IMR-90 (cell line): ENCODE measurements at regions not wholly inside any gene's neighbourhood (a gene's known extent, or its start where the extent isn't known, plus 50 kb on each side); places are given as distances from the start of the nearest gene placed in this dataset.

ENCODE experiments used
- ATAC-seq: fragments of 200-7000 bp; cut with Tn5 transposase; 2 replicates; pipeline ENCODE4 v1.9.1; 2020; ENCODE audit warnings: low read depth, mild to moderate bottlenecking, moderate library complexity
- BruUV-seq: library from RNA; stranded (reverse); fragments of 400-500 nt; replicated peaks from 2 replicates; lab custom pipeline; 2021; lab: Mats Ljungman, UMichigan
- CTCF ChIA-PET: fragments of 300-600 bp; formaldehyde crosslinking; extraction: SDS; loops from one replicate; lab custom pipeline; 2021; ENCODE audit warnings: antibody characterized with exemption; lab: Yijun Ruan, JAX
- POLR2A ChIA-PET: fragments of 300-600 bp; sonication (Branson Sonifier 250); formaldehyde crosslinking; loops from one replicate; lab custom pipeline; 2022; ENCODE audit warnings: antibody characterized with exemption; ENCODE audit not compliant: unreplicated experiment; lab: Charles Lee
- DNase-seq: peaks from one replicate; pipeline ENCODE4 v3.0.0; 2013
- H2AFZ ChIP-seq: replicated peaks from 2 replicates; pipeline ENCODE3; 2013; ENCODE audit warnings: low read length, mild to moderate bottlenecking; ENCODE audit not compliant: poor library complexity
- H2AK5ac ChIP-seq: 2 replicates; pipeline ENCODE4 v1.6.1; 2013; ENCODE audit warnings: low read depth, low read length, inconsistent platforms
- H2AK9ac ChIP-seq: replicated peaks from 2 replicates; pipeline ENCODE3; 2013; ENCODE audit warnings: mild to moderate bottlenecking, low read depth, low read length, moderate library complexity; ENCODE audit not compliant: poor library complexity
- H2BK120ac ChIP-seq: 2 replicates; pipeline ENCODE4 v1.6.1; 2013; ENCODE audit warnings: low read depth, low read length, inconsistent platforms
- H2BK15ac ChIP-seq: 3 replicates; pipeline ENCODE4 v1.6.1; 2013; ENCODE audit warnings: low read depth, low read length, inconsistent platforms
- H2BK20ac ChIP-seq: 2 replicates; pipeline ENCODE4 v1.6.1; 2013; ENCODE audit warnings: low read depth, mild to moderate bottlenecking, inconsistent platforms, low read length, moderate library complexity
- H2BK5ac ChIP-seq: 2 replicates; pipeline ENCODE4 v1.6.1; 2013; ENCODE audit warnings: mild to moderate bottlenecking, low read depth, low read length, inconsistent platforms; ENCODE audit not compliant: poor library complexity, severe bottlenecking
- H3K14ac ChIP-seq: replicated peaks from 2 replicates; pipeline ENCODE4 v1.6.1; 2013; ENCODE audit warnings: low read depth, low read length, inconsistent platforms
- H3K18ac ChIP-seq: 2 replicates; pipeline ENCODE4 v1.6.1; 2013; ENCODE audit warnings: low read depth, low read length, control low read depth
- H3K23ac ChIP-seq: 2 replicates; pipeline ENCODE4 v1.6.1; 2013; ENCODE audit warnings: low read depth, low read length, inconsistent platforms
- H3K27ac ChIP-seq: 2 replicates; pipeline ENCODE4 v1.5.1; 2013; ENCODE audit warnings: mild to moderate bottlenecking, control low read depth, low read length; ENCODE audit not compliant: insufficient read depth
- H3K27me3 ChIP-seq: 2 replicates; pipeline ENCODE4 v1.6.1; 2013; ENCODE audit warnings: low read length; ENCODE audit not compliant: control insufficient read depth, insufficient read depth
- H3K36me3 ChIP-seq: 2 replicates; pipeline ENCODE4 v1.6.1; 2013; ENCODE audit warnings: low read length, mixed read lengths; ENCODE audit not compliant: control insufficient read depth, insufficient read depth
- H3K4ac ChIP-seq: 2 replicates; pipeline ENCODE4 v1.6.1; 2013; ENCODE audit warnings: low read depth, low read length, inconsistent platforms
- H3K4me1 ChIP-seq: 2 replicates; pipeline ENCODE4 v1.6.1; 2013; ENCODE audit warnings: low read length, mixed read lengths; ENCODE audit not compliant: control insufficient read depth, insufficient read depth
- H3K4me2 ChIP-seq: 2 replicates; pipeline ENCODE4 v1.6.1; 2013; ENCODE audit warnings: low read depth, mild to moderate bottlenecking, control low read depth, low read length, moderate library complexity
- H3K4me3 ChIP-seq: 2 replicates; pipeline ENCODE4 v1.5.1; 2013; ENCODE audit warnings: low read depth, mild to moderate bottlenecking, control low read depth, low read length, moderate library complexity; ENCODE audit not compliant: insufficient read depth
- H3K56ac ChIP-seq: 2 replicates; pipeline ENCODE4 v1.6.1; 2013; ENCODE audit warnings: low read length, inconsistent platforms; ENCODE audit not compliant: insufficient read depth; ENCODE audit errors: extremely low read depth
- H3K79me1 ChIP-seq, 2 experiments: 2 replicates each; pipeline ENCODE4 v1.6.1; 2013; ENCODE audit warnings: low read length in 2 of 2, inconsistent platforms in 1 of 2, low read depth in 1 of 2
- H3K9ac ChIP-seq: 2 replicates; pipeline ENCODE4 v1.6.1; 2013; ENCODE audit warnings: low read depth, low read length, control low read depth
- H3K9me1 ChIP-seq: 2 replicates; pipeline ENCODE4 v1.6.1; 2013; ENCODE audit warnings: low read length, inconsistent platforms; ENCODE audit not compliant: insufficient read depth
- H3K9me3 ChIP-seq: 2 replicates; pipeline ENCODE4 v1.6.1; 2013; ENCODE audit warnings: low read length; ENCODE audit not compliant: control insufficient read depth, insufficient read depth
- H4K20me1 ChIP-seq: 2 replicates; pipeline ENCODE4 v1.6.1; 2013; ENCODE audit warnings: low read length, inconsistent platforms; ENCODE audit not compliant: insufficient read depth
- H4K5ac ChIP-seq: 2 replicates; pipeline ENCODE4 v1.6.1; 2013; ENCODE audit warnings: mild to moderate bottlenecking, low read depth, low read length, control low read depth
- H4K8ac ChIP-seq, 2 experiments: 2 replicates each; pipeline ENCODE4 v1.6.1; 2013; ENCODE audit warnings: low read depth in 2 of 2, low read length in 2 of 2, control low read depth in 1 of 2, inconsistent platforms in 1 of 2
- H4K91ac ChIP-seq: 2 replicates; pipeline ENCODE4 v1.6.1; 2013; ENCODE audit warnings: low read depth, low read length, inconsistent platforms; ENCODE audit not compliant: insufficient read depth
- BHLHE40 ChIP-seq: fragments of 150-350 bp; IDR thresholded peaks from 2 replicates; pipeline ENCODE4 v1.6.1; 2016; ENCODE audit warnings: mild to moderate bottlenecking, low read depth, low read length
- CEBPB ChIP-seq: IDR thresholded peaks from 2 replicates; pipeline ENCODE4 v1.6.1; 2012; ENCODE audit warnings: low read depth, low read length, improper control_type of control experiment
- CHD1 ChIP-seq: IDR thresholded peaks from 2 replicates; pipeline ENCODE4 v1.6.1; 2012; ENCODE audit warnings: low read depth, low read length, improper control_type of control experiment
- FOS ChIP-seq: fragments of 150-350 bp; IDR thresholded peaks from 2 replicates; pipeline ENCODE4 v1.6.1; 2016; ENCODE audit warnings: low read depth, low read length
- MAFK ChIP-seq: IDR thresholded peaks from 2 replicates; pipeline ENCODE4 v1.6.1; 2012; ENCODE audit warnings: low read depth, low read length, improper control_type of control experiment
- MAZ ChIP-seq: IDR thresholded peaks from 2 replicates; pipeline ENCODE4 v1.6.1; 2012; ENCODE audit warnings: low read depth, mild to moderate bottlenecking, low read length, improper control_type of control experiment, moderate library complexity, borderline replicate concordance
- MXI1 ChIP-seq: IDR thresholded peaks from 2 replicates; pipeline ENCODE4 v1.6.1; 2012; ENCODE audit warnings: low read depth, mild to moderate bottlenecking, low read length, moderate library complexity, borderline replicate concordance
- NFE2L2 ChIP-seq: fragments of 150-350 bp; IDR thresholded peaks from 2 replicates; pipeline ENCODE4 v1.6.1; 2016; ENCODE audit warnings: low read depth, mild to moderate bottlenecking, low read length
- POLR2A ChIP-seq: IDR thresholded peaks from 2 replicates; pipeline ENCODE4 v1.6.1; 2012; ENCODE audit warnings: mild to moderate bottlenecking, low read depth, low read length
- RAD21 ChIP-seq: IDR thresholded peaks from 2 replicates; pipeline ENCODE4 v1.6.1; 2012; ENCODE audit warnings: low read length, improper control_type of control experiment
- RCOR1 ChIP-seq: IDR thresholded peaks from 2 replicates; pipeline ENCODE4 v1.6.1; 2012; ENCODE audit warnings: mild to moderate bottlenecking, low read length, improper control_type of control experiment; ENCODE audit not compliant: insufficient replicate concordance
- RFX5 ChIP-seq: IDR thresholded peaks from 2 replicates; pipeline ENCODE4 v1.8.0; 2012; ENCODE audit warnings: low read depth, mild to moderate bottlenecking, low read length, moderate library complexity
- SMC3 ChIP-seq: fragments of 150-350 bp; IDR thresholded peaks from 2 replicates; pipeline ENCODE4 v1.6.1; 2016; ENCODE audit warnings: low read depth, mild to moderate bottlenecking, antibody characterized with exemption, low read length, moderate library complexity
- WGBS, 2 experiments: methylation state at CpG; one replicate each; pipeline versions ENCODE4 v1.1.5 to v1.1.7; 2013; ENCODE audit warnings: missing lambda C conversion rate in 2 of 2; ENCODE audit not compliant: insufficient read length in 1 of 2; ENCODE audit errors: extremely low coverage in 2 of 2; 5-methylcytosine and 5-hydroxymethylcytosine counted together
- dilution Hi-C: fragments of 300-500 bp; cut with HindIII; formaldehyde crosslinking; loops from one replicate; pipeline ENCODE4 v1.14.3; 2018; ENCODE audit warnings: low sequenced_read_pairs; ENCODE audit not compliant: unreplicated experiment
- in situ Hi-C: fragments of 300-500 bp; cut with MboI; formaldehyde crosslinking; loops from 3 replicates; pipeline ENCODE4 v1.14.3; 2019; ENCODE audit warnings: low sequenced_read_pairs, inconsistent platforms, mixed read lengths
- intact Hi-C: fragments of 100-400 bp; cut with micrococcal nuclease; formaldehyde crosslinking; loops from 2 replicates; pipeline ENCODE4 v1.10.0; 2022
- TF ChIP-seq, protein P1 (sequence below): conservative IDR thresholded peaks from 2 replicates; pipeline ENCODE4 v1.5.1; 2012; ENCODE audit warnings: mild to moderate bottlenecking, low read depth, low read length, improper control_type of control experiment
- TF ChIP-seq, protein P2 (sequence below): fragments of 150-350 bp; IDR thresholded peaks from 2 replicates; pipeline ENCODE4 v1.6.1; 2016; ENCODE audit warnings: low read depth, mild to moderate bottlenecking, low read length, moderate library complexity, borderline replicate concordance
- TF ChIP-seq, protein P3 (sequence below): fragments of 150-350 bp; IDR thresholded peaks from 2 replicates; pipeline ENCODE4 v1.6.1; 2017; ENCODE audit warnings: mild to moderate bottlenecking, antibody characterized with exemption, low read length, low read depth

DNA sequence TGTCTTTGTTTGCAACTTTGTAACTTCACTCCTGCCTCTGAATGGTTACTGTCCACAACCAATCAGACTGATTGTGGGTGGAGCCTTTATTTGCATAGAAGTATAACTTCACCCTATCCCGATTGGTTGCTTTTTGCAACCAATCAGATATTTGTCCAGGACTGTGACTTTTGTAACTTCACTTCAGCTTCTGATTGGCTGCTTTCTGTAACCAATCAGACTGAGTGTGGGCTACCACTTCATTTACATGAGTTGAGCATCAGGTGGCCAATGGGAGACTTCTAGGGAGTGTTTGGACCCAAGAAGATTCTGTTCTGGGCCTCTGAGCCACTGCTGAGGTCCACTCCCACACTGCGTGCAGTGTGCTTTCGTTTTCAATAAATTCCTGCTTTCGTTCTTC, 1810.7 kb upstream of the CDH6 start:
- Histone ChIP-seq H2BK120ac (no peak overlapping the region), H4K91ac (no peak overlapping the region), H4K8ac (no peak overlapping the region), H3K56ac (no peak overlapping the region), H3K4me1 (no peaks in the 10 kb centered on the region), H3K79me1 (no peaks in the 10 kb centered on the region), H4K20me1 (no peaks in the 10 kb centered on the region), H3K14ac (no peak overlapping the region), H3K23ac (no peak overlapping the region), H3K9ac (no peak overlapping the region), H3K18ac (no peak overlapping the region), H2AK5ac (no peak overlapping the region), H2AFZ (no peak overlapping the region), H3K9me3 (no peaks in the 10 kb centered on the region), H3K27ac (no peak overlapping the region), H2BK5ac (no peak overlapping the region), H2AK9ac (no peak overlapping the region), H3K9me1 (no peaks in the 10 kb centered on the region), H4K5ac (no peak overlapping the region), H3K36me3 (no peaks in the 10 kb centered on the region), H2BK20ac (no peak overlapping the region), H2BK15ac (no peak overlapping the region), H3K4me2 (no peak overlapping the region), H3K27me3 (no peaks in the 10 kb centered on the region), H3K4ac (no peak overlapping the region), H3K4me3 (no peak overlapping the region)
- ChIA-PET CTCF (no interaction called here), POLR2A (no interaction called here)
- DNase-seq (no peak), ATAC-seq (no peak)
- in situ Hi-C loops (no loop called here), dilution Hi-C loops (no loop called here), intact Hi-C loops (no loop called here)
- no TSS peak for BruUV-seq
- WGBS, 2 experiments, result no CpG with 5 or more reads among the region's 4 CpGs
- TF ChIP-seq CHD1 (no peak), FOS (no peak), RAD21 (no peak), BHLHE40 (no peak), MXI1 (no peak), MAFK (no peak), RCOR1 (no peak), CEBPB (no peak), RFX5 (no peak), POLR2A (no peak), MAZ (no peak), NFE2L2 (no peak), SMC3 (no peak)
- TF ChIP-seq, protein P1, sequence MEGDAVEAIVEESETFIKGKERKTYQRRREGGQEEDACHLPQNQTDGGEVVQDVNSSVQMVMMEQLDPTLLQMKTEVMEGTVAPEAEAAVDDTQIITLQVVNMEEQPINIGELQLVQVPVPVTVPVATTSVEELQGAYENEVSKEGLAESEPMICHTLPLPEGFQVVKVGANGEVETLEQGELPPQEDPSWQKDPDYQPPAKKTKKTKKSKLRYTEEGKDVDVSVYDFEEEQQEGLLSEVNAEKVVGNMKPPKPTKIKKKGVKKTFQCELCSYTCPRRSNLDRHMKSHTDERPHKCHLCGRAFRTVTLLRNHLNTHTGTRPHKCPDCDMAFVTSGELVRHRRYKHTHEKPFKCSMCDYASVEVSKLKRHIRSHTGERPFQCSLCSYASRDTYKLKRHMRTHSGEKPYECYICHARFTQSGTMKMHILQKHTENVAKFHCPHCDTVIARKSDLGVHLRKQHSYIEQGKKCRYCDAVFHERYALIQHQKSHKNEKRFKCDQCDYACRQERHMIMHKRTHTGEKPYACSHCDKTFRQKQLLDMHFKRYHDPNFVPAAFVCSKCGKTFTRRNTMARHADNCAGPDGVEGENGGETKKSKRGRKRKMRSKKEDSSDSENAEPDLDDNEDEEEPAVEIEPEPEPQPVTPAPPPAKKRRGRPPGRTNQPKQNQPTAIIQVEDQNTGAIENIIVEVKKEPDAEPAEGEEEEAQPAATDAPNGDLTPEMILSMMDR, result no peak
- TF ChIP-seq, protein P2, sequence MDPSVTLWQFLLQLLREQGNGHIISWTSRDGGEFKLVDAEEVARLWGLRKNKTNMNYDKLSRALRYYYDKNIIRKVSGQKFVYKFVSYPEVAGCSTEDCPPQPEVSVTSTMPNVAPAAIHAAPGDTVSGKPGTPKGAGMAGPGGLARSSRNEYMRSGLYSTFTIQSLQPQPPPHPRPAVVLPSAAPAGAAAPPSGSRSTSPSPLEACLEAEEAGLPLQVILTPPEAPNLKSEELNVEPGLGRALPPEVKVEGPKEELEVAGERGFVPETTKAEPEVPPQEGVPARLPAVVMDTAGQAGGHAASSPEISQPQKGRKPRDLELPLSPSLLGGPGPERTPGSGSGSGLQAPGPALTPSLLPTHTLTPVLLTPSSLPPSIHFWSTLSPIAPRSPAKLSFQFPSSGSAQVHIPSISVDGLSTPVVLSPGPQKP, result no peak
- TF ChIP-seq, protein P3, sequence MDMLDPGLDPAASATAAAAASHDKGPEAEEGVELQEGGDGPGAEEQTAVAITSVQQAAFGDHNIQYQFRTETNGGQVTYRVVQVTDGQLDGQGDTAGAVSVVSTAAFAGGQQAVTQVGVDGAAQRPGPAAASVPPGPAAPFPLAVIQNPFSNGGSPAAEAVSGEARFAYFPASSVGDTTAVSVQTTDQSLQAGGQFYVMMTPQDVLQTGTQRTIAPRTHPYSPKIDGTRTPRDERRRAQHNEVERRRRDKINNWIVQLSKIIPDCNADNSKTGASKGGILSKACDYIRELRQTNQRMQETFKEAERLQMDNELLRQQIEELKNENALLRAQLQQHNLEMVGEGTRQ, result no peak
